Fibroblast of lung (primary cell): ENCODE measurements at regions not wholly inside any gene's neighbourhood (a gene's known extent, or its start where the extent isn't known, plus 50 kb on each side); places are given as distances from the start of the nearest gene placed in this dataset.

Experiments
- CTCF ChIP-seq, 2 donors: IDR thresholded peaks in 1 of 2; conservative IDR thresholded peaks in 1 of 2; 1 replicate in 1 of 2; 2 replicates in 1 of 2; pipeline ENCODE4 v1.5.1; 2011 to 2012; ENCODE audit warnings: low read length in 2 of 2, control low read depth in 1 of 2, inconsistent platforms in 1 of 2, low read depth in 1 of 2, mild to moderate bottlenecking in 1 of 2
- EZH2 ChIP-seq: IDR thresholded peaks from 2 replicates; pipeline ENCODE4 v1.5.1; 2012; ENCODE audit warnings: low read length, control low read depth, mild to moderate bottlenecking; ENCODE audit errors: missing control alignments

GRCh38 chr9:99680191-99680590 lies 141.5 kb upstream of the NR4A3 start:
- TF ChIP-seq CTCF (conservative IDR thresholded peaks at IDR 0.05 in 1 of 2, IDR thresholded peaks at IDR 0.05 in 1 of 2; ENCODE audit: low read depth in 1 of 2, low read length in 2 of 2) = no peak
- no peak for TF ChIP-seq EZH2
